22Rv1 (cell line): ENCODE measurements at regions not wholly inside any gene's neighbourhood (a gene's known extent, or its start where the extent isn't known, plus 50 kb on each side); places are given as distances from the start of the nearest gene placed in this dataset.

Source experiments
- H3K27ac ChIP-seq: fragments of 450-650 bp; 2 replicates; pipeline ENCODE4 v1.5.1; 2017
- ZFX ChIP-seq: fragments of 450-650 bp; IDR thresholded peaks from 2 replicates; pipeline ENCODE4 v1.6.1; 2017; ENCODE audit warnings: antibody characterized with exemption, borderline replicate concordance
- TF ChIP-seq, protein P1 (sequence below): fragments of 450-650 bp; IDR thresholded peaks from 2 replicates; pipeline ENCODE4 v1.5.1; 2017; ENCODE audit warnings: mild to moderate bottlenecking

- H3K27ac ChIP-seq: no peak overlapping the region
- TF ChIP-seq, protein P1, sequence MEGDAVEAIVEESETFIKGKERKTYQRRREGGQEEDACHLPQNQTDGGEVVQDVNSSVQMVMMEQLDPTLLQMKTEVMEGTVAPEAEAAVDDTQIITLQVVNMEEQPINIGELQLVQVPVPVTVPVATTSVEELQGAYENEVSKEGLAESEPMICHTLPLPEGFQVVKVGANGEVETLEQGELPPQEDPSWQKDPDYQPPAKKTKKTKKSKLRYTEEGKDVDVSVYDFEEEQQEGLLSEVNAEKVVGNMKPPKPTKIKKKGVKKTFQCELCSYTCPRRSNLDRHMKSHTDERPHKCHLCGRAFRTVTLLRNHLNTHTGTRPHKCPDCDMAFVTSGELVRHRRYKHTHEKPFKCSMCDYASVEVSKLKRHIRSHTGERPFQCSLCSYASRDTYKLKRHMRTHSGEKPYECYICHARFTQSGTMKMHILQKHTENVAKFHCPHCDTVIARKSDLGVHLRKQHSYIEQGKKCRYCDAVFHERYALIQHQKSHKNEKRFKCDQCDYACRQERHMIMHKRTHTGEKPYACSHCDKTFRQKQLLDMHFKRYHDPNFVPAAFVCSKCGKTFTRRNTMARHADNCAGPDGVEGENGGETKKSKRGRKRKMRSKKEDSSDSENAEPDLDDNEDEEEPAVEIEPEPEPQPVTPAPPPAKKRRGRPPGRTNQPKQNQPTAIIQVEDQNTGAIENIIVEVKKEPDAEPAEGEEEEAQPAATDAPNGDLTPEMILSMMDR: no peak
- no peak for TF ChIP-seq ZFX
These were observed 199.2 kb downstream of the ST6GAL2 start for GRCh38 chr2:106686814-106687213.

- H3K27ac ChIP-seq: no peak overlapping the region
- TF ChIP-seq, protein P1: no peak
- no peak for TF ChIP-seq ZFX
These were observed 190.9 kb downstream of the ST6GAL2 start for GRCh38 chr2:106694964-106695470.

DNA sequence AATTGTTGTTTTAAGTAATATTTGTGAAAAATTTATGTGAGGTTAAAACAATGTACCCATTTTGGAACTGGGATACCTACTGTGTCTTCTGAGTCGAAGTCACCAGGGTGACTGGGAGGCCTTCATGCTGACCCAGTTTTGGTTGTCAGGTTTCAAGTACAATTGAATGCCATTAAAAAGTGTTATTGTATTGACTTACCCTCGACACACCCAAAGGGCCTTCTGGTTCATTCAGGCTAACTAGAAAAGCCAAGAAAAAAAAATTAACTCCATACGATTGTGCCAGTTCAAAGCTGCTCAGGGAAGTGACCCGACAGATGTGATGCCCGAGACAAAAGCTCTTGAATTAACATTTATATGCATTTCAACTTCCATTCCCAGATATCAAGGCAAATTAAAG is 190.0 kb downstream of the ST6GAL2 start:
- TF ChIP-seq ZFX: no peak
- TF ChIP-seq, protein P1: no peak
- H3K27ac ChIP-seq: no peak overlapping the region

DNA sequence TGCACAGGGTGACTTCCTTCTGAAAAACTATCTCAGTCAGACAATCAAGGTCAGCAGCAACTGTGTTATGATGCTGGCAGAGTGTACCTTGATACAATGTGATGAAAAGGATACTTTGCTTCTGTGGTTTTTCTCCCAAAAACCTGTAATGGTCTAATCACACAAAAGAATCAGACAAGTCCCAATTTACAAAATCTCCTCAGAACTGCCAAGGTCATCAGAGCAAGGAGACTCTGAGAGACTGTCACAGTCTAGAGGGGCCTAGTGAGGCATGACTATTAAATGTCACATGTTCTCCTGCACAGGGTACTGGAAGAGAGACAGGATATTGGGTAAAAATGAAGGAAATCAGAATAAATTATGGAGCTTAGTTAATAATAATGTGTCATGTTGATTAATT is 185.4 kb downstream of the ST6GAL2 start:
- TF ChIP-seq, protein P1: no peak
- no peak for TF ChIP-seq ZFX
- H3K27ac ChIP-seq: no peak overlapping the region

DNA sequence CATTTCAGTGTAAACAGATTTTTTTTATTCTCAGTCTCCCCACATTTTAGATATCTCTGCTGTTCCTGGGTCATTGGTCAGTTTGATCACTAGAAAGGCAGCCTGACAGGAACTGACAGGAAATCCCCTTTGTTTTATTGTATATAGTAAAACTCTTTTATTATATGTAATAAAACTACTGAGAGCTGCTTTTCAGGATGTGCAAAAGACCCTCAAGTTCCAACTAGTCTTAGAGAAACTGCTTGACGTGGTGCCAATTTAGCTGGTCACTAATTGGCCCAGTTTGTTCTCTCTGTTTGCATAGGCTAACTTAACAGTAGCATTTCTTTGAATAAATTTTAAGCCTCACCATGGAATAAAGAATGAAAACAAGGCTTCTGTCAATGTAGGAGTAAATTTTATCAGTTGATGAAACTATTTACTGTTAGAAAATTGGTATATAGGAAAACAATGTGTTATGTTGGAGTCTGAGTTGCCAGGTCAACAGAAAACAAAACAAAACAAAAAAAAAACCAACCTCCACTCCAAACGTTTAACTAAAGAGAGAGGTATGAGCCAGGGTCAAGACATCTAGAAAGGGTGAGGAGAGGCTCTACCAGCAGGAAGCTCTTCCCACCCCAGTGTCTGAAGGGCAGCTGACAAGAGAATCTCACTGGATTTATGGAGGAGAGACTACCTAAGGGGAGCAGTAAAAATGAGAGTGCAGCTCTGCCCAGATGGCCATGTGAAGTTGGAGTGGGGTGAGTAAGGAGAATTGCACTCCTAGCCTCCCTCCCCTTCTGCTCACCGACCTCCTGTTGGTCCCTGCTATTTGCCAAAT is 184.6 kb downstream of the ST6GAL2 start:
- H3K27ac ChIP-seq: no peak overlapping the region
- no peak for TF ChIP-seq ZFX
- TF ChIP-seq, protein P1: no peak

GRCh38 chr2:106703161-106703560 is 182.8 kb downstream of the ST6GAL2 start:
- no peak overlapping the region for H3K27ac ChIP-seq
- TF ChIP-seq, protein P1: no peak
- TF ChIP-seq ZFX: no peak

DNA sequence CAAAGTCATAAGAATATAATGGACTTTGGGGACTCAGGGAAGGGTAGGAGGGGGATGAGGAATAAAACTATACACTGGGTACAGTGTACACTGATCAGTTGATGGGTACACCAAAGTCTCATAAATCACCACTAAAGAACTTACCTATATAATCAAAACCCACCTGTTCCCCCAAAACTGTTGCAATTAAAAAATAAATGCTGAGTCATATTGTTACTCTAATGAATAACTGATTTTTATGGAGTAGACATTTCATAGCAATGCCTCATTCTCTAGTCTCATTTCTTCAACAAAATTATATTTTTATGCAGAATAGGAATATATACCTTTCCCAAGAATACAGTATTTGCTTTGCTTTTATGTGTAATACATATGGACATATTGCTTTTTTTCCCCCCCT is 181.2 kb downstream of the ST6GAL2 start:
- TF ChIP-seq ZFX: no peak
- TF ChIP-seq, protein P1: no peak

More for the DNA sequence above, 181.2 kb downstream of the ST6GAL2 start:
- H3K27ac ChIP-seq: no peak overlapping the region
